Calu3 (cell line): ENCODE measurements at regions not wholly inside any gene's neighbourhood (a gene's known extent, or its start where the extent isn't known, plus 50 kb on each side); places are given as distances from the start of the nearest gene placed in this dataset.

Experiments used
- BruUV-seq: library from RNA; stranded (reverse); fragments of 400-500 nt; replicated peaks from 2 replicates; lab custom pipeline; 2021; lab: Mats Ljungman, UMichigan
- CTCF ChIA-PET: fragments of 300-600 bp; sonication (Branson Sonifier 250); formaldehyde crosslinking; loops from one replicate; lab custom pipeline; 2022; ENCODE audit warnings: antibody characterized with exemption; lab: Charles Lee
- DNase-seq: peaks from one replicate; pipeline ENCODE4 v3.0.0; 2022
- H3K27ac Mint-ChIP-seq: one replicate; pipeline ENCODE4 v1.8.0; 2022; ENCODE audit warnings: mixed read lengths; ENCODE audit not compliant: unreplicated experiment
- H3K27me3 Mint-ChIP-seq: one replicate; pipeline ENCODE4 v1.8.0; 2022; ENCODE audit warnings: mixed read lengths; ENCODE audit not compliant: unreplicated experiment
- H3K36me3 Mint-ChIP-seq: one replicate; pipeline ENCODE4 v1.8.0; 2022; ENCODE audit warnings: mild to moderate bottlenecking, moderate library complexity, mixed read lengths; ENCODE audit not compliant: insufficient read depth, unreplicated experiment
- H3K4me1 Mint-ChIP-seq: one replicate; pipeline ENCODE4 v1.8.0; 2022; ENCODE audit warnings: mild to moderate bottlenecking, low read depth, mixed read lengths; ENCODE audit not compliant: unreplicated experiment
- H3K4me3 Mint-ChIP-seq: one replicate; pipeline ENCODE4 v1.8.0; 2022; ENCODE audit warnings: mild to moderate bottlenecking, low read depth, moderate library complexity, mixed read lengths; ENCODE audit not compliant: unreplicated experiment
- H3K9me3 Mint-ChIP-seq: one replicate; pipeline ENCODE4 v1.8.0; 2022; ENCODE audit warnings: low read depth, mixed read lengths; ENCODE audit not compliant: unreplicated experiment
- CTCF ChIP-seq: fragments of 200-600 bp; IDR thresholded peaks from one replicate; pipeline ENCODE4 v1.8.0; 2022; ENCODE audit warnings: antibody characterized with exemption; ENCODE audit not compliant: unreplicated experiment
- intact Hi-C: fragments of 100-400 bp; cut with micrococcal nuclease; formaldehyde crosslinking; loops from one replicate; pipeline ENCODE4 v1.10.0; 2022; ENCODE audit not compliant: unreplicated experiment

- H3K36me3 Mint-ChIP-seq, result no peaks in the 10 kb centered on the region
- BruUV-seq, result no TSS peak
These were observed 128.4 kb downstream of the AKAP11 start for GRCh38 chr13:42400188-42400833.

GRCh38 chr13:42401376-42401775 lies 129.4 kb downstream of the AKAP11 start:
- CTCF ChIA-PET, result no interaction called here
- H3K27ac Mint-ChIP-seq, result no peak overlapping the region
- H3K4me1 Mint-ChIP-seq, result peaks cover 8% of the 10 kb centered on the region
- no peak for TF ChIP-seq CTCF
- no peaks in the 10 kb centered on the region for H3K36me3 Mint-ChIP-seq
- peaks cover 2% of the 10 kb centered on the region for H3K9me3 Mint-ChIP-seq
- H3K4me3 Mint-ChIP-seq, result no peak overlapping the region
- intact Hi-C loops, result no loop called here
- no peak for DNase-seq
- BruUV-seq, result no TSS peak
- peaks cover 24% of the 10 kb centered on the region for H3K27me3 Mint-ChIP-seq

More at GRCh38 chr13:42400188-42400833, 128.4 kb downstream of the AKAP11 start:
- H3K9me3 Mint-ChIP-seq, result peaks cover 2% of the 10 kb centered on the region
- no peak overlapping the region for H3K4me3 Mint-ChIP-seq
- no peak overlapping the region for H3K27ac Mint-ChIP-seq
- peaks cover 2% of the 10 kb centered on the region for H3K4me1 Mint-ChIP-seq
- intact Hi-C loops, result no loop called here
- TF ChIP-seq CTCF, result no peak
- peaks cover 24% of the 10 kb centered on the region for H3K27me3 Mint-ChIP-seq
- CTCF ChIA-PET, result no interaction called here
- no peak for DNase-seq

GRCh38 chr13:42405665-42406390 lies 133.9 kb downstream of the AKAP11 start:
- no peaks in the 10 kb centered on the region for H3K36me3 Mint-ChIP-seq
- TF ChIP-seq CTCF, result no peak
- H3K27ac Mint-ChIP-seq, result no peak overlapping the region
- peak; percentile 3 for DNase-seq
- H3K27me3 Mint-ChIP-seq, result peaks cover under 1% of the 10 kb centered on the region
- no peak overlapping the region for H3K4me3 Mint-ChIP-seq
- no peaks in the 10 kb centered on the region for H3K9me3 Mint-ChIP-seq
- CTCF ChIA-PET, result no interaction called here
- intact Hi-C loops, result no loop called here
- BruUV-seq, result no TSS peak
- H3K4me1 Mint-ChIP-seq, result peaks cover 8% of the 10 kb centered on the region

- Mint-ChIP-seq H3K4me1 (peaks cover 8% of the 10 kb centered on the region), H3K9me3 (no peaks in the 10 kb centered on the region), H3K27me3 (no peaks in the 10 kb centered on the region), H3K27ac (no peak overlapping the region), H3K36me3 (no peaks in the 10 kb centered on the region), H3K4me3 (no peak overlapping the region)
- CTCF ChIA-PET, result no interaction called here
- intact Hi-C loops, result no loop called here
- DNase-seq, result no peak
- BruUV-seq, result no TSS peak
- no peak for TF ChIP-seq CTCF
These were observed 137.1 kb downstream of the AKAP11 start for GRCh38 chr13:42409075-42409474.
